ENCODE measurements at regions not wholly inside any gene's neighbourhood (a gene's known extent, or its start where the extent isn't known, plus 50 kb on each side); places are given as distances from the start of the nearest gene placed in this dataset.

DNA sequence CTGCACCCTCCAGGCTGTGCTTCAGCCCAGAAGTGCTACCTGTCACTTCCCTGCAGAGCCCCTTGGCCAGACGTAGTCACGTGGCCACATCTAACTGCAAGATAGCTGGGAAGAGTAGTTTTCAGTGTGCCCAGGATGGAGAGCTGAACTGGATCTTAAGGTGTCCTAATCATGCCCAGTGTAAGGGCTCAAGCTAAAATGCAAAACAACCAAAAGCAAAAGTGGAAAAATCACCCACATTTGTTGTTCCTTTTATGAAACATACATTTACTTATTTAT, 59.4 kb upstream of the ROR1 start (continued):
- TF ChIP-seq ZFP82 (CRISPR knock-in tag; IDR thresholded peaks at IDR 0.05; ENCODE audit: borderline replicate concordance) = no peak
- TF ChIP-seq, protein P1, sequence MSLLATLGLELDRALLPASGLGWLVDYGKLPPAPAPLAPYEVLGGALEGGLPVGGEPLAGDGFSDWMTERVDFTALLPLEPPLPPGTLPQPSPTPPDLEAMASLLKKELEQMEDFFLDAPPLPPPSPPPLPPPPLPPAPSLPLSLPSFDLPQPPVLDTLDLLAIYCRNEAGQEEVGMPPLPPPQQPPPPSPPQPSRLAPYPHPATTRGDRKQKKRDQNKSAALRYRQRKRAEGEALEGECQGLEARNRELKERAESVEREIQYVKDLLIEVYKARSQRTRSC (CRISPR knock-in tag; IDR thresholded peaks at IDR 0.05; ENCODE audit: low read depth) = no peak
- TF ChIP-seq SMAD9 (CRISPR knock-in tag; IDR thresholded peaks at IDR 0.05) = no peak
- TF ChIP-seq, protein P2, sequence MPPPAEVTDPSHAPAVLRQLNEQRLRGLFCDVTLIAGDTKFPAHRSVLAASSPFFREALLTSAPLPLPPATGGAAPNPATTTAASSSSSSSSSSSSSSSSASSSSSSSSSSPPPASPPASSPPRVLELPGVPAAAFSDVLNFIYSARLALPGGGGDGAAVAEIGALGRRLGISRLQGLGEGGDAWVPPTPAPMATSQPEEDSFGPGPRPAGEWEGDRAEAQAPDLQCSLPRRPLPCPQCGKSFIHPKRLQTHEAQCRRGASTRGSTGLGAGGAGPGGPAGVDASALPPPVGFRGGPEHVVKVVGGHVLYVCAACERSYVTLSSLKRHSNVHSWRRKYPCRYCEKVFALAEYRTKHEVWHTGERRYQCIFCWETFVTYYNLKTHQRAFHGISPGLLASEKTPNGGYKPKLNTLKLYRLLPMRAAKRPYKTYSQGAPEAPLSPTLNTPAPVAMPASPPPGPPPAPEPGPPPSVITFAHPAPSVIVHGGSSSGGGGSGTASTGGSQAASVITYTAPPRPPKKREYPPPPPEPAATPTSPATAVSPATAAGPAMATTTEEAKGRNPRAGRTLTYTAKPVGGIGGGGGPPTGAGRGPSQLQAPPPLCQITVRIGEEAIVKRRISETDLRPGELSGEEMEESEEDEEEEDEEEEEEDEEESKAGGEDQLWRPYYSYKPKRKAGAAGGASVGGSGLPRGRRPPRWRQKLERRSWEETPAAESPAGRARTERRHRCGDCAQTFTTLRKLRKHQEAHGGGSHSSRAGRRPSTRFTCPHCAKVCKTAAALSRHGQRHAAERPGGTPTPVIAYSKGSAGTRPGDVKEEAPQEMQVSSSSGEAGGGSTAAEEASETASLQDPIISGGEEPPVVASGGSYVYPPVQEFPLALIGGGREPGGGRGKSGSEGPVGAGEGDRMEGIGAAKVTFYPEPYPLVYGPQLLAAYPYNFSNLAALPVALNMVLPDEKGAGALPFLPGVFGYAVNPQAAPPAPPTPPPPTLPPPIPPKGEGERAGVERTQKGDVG (CRISPR knock-in tag; IDR thresholded peaks at IDR 0.05; ENCODE audit: borderline replicate concordance) = no peak
- TF ChIP-seq TCF7L2 (IDR thresholded peaks at IDR 0.05; ENCODE audit: low read depth, low read length) = no peak
- TF ChIP-seq HOXA9 (CRISPR knock-in tag; IDR thresholded peaks at IDR 0.05; ENCODE audit: borderline replicate concordance) = no peak

DNA sequence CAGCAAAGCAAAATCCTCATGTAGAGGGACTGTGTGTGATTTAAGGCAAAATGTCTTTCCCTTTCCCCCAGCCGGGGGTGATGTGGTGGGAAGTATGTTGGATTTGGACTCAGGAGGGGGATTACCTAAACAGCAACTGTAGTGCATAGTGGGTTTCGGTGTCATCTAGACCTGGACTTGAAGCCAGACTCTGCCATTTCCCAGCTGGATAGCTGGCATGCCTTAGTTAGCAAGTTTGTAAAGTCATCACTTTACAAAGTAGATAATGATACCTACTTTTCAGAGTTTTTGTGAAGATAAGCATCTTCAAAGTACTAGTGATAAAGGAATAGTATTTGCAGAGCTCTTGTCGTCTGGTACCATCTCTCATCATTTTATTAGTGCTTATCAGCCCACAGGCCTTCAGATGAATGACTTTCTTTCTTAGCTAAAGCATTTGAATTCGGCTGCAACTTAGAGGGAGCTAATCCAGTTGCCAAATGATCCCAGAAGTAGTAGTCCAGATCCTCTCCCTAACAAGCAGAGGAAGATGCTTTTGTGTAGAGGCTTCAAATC, 56.2 kb upstream of the ROR1 start:
- Histone ChIP-seq H4K20me1 (ENCODE audit: insufficient read depth, low read length) (no peaks in the 10 kb centered on the region), H3K79me2 (ENCODE audit: insufficient read depth, low read length) (no peaks in the 10 kb centered on the region), H3K4me3 (replicated peaks in 1 of 3; ENCODE audit: insufficient read depth in 1 of 3, low read depth in 2 of 3, low read length in 3 of 3) (no peak overlapping the region), H3K36me3 (replicated peaks in 1 of 2; ENCODE audit: control insufficient read depth in 1 of 2, insufficient read depth in 2 of 2, low read length in 2 of 2) (no peaks in the 10 kb centered on the region), H3K27ac (ENCODE audit: extremely low read length, insufficient read depth, low read length) (no peak overlapping the region), H3K4me1 (ENCODE audit: insufficient read depth, low read length) (peaks cover 18% of the 10 kb centered on the region), H3K9ac (ENCODE audit: insufficient read depth, low read depth, low read length) (no peak overlapping the region), H3K4me2 (ENCODE audit: low read depth, low read length) (no peak overlapping the region), H3K27me3 (ENCODE audit: control insufficient read depth in 1 of 2, insufficient read depth in 2 of 2, low read length in 2 of 2) (peaks cover 0 to 1% of the 10 kb centered on the region in 2 experiments; a peak in 1 of 5 replicates), H3K9me3 (ENCODE audit: low read length) (no peaks in the 10 kb centered on the region), H2AFZ (ENCODE audit: low read length) (no peak overlapping the region)
- in situ Hi-C loops (cut with HindIII; ENCODE audit: extremely low pct_ligation_motif_present, low pct_unique_long_range_greater_than_20kb) = no loop called here
- POLR2A ChIA-PET = no interaction called here
- intact Hi-C loops (cut with micrococcal nuclease; ENCODE audit: unreplicated experiment) = no loop called here
- FAIRE-seq (no peak), DNase-seq (ENCODE audit: low spot score) (no peak), ATAC-seq (no peak)
- 30% methylated on average over 4 of the region's 4 CpGs for WGBS (ENCODE audit: low lambda C conversion rate)
- no peak for TF ChIP-seq SOX6 (IDR thresholded peaks at IDR 0.05)
- TF ChIP-seq SOX6 (CRISPR knock-in tag; IDR thresholded peaks at IDR 0.05) = no peak
- no peak for TF ChIP-seq CHD2 (IDR thresholded peaks at IDR 0.05; ENCODE audit: low read depth, low read length)
- no TSS peak for BruUV-seq (replicated peaks)
- CTCF ChIA-PET (ENCODE audit: low intra/inter-chr PET ratio, low total read pairs) = no interaction called here
